HG02870 (cell line): ENCODE measurements at regions not wholly inside any gene's neighbourhood (a gene's known extent, or its start where the extent isn't known, plus 50 kb on each side); places are given as distances from the start of the nearest gene placed in this dataset.

Source experiments
- ATAC-seq: cut with Tn5 transposase; IDR thresholded peaks from one replicate; pipeline ENCODE4 v1.9.1; 2021; ENCODE audit warnings: mild to moderate bottlenecking, moderate library complexity; ENCODE audit not compliant: unreplicated experiment

DNA sequence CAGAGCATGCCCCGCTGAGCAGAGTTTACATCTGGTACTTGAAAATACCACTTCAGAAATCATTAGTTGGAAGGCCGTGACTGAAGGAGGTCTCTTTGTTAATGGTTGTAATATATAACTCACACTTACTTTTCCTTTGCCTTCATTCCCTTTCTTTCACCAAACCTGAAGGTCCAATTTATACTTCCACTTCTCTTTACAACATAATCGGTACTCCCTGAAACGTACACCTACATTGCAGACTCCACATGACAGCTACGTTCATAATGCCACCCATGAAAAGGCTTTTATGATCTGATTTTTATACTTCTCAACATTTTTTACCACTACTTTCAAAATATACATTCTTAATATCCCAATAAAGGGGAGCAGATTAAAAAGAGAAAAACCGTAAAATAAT, 298.7 kb downstream of the C4orf33 start:
- no peak for ATAC-seq

DNA sequence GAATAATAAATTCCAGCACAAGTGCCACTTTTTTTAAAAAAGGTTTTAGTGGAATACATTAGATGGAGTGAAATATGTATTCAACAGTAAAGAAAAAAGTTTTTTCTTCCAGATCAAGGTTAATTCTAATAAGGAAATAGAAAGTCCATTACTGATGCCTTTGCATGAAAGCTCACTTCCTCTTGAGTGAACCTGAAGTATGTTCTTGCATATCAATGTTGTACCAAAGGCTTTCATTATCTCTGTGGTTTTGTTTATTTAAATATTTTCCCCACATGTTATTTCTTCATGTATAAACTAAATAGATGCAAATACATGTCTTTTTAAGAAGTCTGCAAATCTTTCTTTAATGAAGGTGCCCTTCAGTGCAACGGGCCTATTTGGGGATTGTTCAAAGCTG, 307.9 kb downstream of the C4orf33 start:
- ATAC-seq: no peak

GRCh38 chr4:129410115-129410514, 314.2 kb downstream of the C4orf33 start:
- no peak for ATAC-seq

DNA sequence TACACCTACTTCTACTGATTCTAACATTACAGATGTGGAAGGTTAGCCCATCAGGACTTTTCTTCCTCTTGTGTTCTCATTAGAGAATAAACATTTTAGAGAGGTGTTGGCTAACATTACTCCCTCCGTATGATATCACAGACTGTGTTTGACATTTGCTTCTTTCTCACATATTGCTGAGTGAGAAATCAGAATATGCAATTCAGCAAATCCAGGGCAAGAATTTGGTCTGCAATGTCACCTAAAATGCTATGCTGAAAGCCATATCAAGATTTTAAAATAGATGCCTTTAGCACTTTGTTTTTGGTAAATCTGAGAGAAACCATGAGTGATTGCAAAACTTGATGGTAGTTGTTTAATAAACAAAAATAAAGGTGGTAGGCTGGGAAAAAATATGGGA, 319.1 kb downstream of the C4orf33 start:
- ATAC-seq: no peak

DNA sequence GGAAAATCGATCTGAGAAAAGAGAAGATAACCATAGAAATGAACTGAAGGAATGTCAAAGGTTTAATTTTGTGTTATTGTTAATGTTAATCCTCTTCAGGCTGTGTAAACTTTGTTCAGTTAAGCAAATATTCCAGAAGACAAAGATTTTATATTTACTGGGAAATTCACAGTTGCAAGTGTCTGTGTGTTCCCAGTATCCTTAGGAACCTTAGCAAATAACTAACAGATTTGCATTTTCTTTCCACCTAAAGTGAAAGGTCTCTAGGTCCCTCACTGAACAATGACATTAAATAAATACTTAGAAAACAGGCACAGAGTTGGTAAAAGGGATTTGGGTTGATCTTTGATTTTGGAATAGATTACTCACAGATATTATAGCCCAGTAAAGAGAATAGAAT, 324.7 kb downstream of the C4orf33 start:
- no peak for ATAC-seq

GRCh38 chr4:129422277-129422676, 326.3 kb downstream of the C4orf33 start:
- no peak for ATAC-seq

DNA sequence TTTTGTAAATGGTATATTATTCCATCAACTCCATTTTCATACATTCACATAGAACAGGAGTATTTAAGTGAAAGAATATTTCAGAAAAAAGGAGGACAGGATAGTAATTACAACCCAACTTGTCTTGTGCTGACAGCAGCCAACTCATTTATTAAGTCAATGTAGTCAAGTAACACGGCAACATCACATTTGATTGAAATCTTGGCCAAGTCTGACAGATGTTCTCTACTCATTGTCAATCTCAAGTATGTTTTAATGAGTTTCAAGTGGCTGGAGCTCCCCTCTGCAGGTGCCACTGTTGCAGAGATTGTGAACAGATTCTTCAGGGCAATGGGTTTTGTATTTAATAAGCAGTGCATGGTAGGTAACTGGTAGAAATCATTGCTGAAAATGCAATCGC, 332.5 kb downstream of the C4orf33 start:
- ATAC-seq: no peak

DNA sequence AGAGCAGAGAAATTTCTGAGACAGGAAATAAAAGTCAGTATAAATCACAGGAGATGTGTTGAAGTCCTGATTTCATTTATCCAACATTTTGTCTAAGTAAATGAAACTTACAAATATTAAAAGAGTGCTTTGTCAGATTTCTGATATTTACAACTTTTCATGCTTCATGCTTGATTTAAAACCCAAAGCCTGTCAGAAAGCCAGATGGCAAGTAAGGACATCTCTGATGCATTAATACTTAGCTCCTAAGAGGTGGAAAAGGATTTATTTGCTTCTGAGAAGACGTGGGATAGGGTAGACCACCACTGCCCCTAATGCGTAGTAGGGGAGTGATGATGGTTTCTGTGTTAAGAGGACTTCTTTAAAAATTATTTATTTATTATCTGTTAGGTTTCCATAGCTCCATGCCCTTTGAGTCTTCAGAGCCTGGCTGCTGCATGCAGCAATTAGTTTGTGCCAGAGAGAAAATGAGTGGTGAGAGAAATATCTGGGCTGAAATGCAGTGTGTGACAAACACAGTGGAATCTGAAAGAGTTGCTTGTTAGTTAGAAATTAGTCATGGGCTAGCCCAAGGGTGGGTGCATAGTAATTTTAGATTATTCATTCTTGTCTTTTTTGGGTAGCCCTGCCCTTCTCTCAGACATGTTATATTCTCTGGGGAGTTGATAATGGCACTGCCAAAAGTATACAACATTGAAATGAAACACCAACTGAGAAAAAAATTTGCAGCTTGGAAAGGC, 333.8 kb downstream of the C4orf33 start:
- ATAC-seq: no peak

GRCh38 chr4:129437347-129437746, 341.4 kb downstream of the C4orf33 start:
- ATAC-seq: no peak

DNA sequence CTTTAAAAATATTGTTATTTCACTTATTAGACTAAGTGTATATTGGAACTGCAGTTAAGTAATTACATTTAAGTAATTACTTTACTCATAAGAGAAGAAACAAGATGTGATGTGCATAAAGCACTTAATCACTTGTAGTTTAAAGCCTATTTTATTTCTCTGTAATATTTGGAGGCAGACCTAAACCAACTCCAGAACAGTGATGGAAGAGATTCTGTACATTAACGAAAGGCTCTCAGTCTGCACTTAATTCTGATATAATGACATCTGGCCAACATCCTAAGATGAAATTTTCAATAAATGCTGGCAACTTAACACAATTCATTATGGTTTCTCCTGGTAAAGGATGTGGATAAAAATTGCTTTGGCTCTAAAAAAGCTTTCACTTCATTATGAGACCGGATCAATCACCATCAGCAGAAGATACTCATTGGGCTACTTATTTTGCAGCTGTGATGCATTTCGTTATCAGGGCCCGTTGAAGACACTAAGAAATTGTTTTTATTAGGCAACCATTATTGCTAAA, 342.6 kb downstream of the C4orf33 start:
- no peak for ATAC-seq

GRCh38 chr4:129446074-129446473, 350.1 kb downstream of the C4orf33 start:
- ATAC-seq: no peak

GRCh38 chr4:129453524-129454200, 357.7 kb downstream of the C4orf33 start:
- no peak for ATAC-seq

- no peak for ATAC-seq
Measured at GRCh38 chr4:129455482-129455881, 359.5 kb downstream of the C4orf33 start.

DNA sequence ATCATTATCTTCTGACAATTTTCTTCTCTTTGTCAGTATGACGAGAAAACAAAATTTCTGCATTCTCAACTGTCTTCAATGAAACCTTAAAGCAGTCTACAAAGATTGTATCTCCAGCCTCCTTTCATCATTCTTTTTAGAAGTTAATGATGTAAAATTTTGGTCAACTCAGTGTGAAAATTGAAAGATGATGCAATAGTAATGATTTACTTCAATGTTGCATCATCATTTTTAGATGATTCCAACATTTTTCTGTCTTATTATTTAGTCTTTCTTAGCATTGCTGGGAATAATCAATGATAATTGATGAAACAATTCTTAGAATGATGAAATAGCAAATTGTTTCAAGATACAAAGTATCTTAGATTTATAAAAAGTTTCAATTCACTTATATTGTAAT, 372.7 kb downstream of the C4orf33 start:
- no peak for ATAC-seq

GRCh38 chr4:129474698-129475097, 378.7 kb downstream of the C4orf33 start:
- ATAC-seq: no peak

DNA sequence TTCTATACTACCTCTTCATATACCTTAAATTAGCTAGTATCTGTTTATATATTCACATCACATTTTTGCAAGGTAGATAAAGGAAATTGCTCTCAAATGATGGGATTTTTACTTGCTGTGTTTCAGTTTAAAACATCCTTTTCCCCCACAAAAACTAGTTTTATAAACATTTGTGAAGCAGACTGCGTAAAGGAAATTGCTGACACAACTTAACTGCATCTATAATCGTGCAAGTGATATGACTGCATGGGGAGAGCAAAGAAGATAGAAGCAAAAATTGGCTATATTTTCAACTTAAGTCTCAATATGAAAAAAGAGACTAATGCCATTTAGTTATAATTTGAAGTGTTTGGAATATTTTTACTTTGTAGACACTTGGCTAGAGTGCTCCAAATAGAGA, 385.2 kb downstream of the C4orf33 start:
- ATAC-seq: no peak

DNA sequence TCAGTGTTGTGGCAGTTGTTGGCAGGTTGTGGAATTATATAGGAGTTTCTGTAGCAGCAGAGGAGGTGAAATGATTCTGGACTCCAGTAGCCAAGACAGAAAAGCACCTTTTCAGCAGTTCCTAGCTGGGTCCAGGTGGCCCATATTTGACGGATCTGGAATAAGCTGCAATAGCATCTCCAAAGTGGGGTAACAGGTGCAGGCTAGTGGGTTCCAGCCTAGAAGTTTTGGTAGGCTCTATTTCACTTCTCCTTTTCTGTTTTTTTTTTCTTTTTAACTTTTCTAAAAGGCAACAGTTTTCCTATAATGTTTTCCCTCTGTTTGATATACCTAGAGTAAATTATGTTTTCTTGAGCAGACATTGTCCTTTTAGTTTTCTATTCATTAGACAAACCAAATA, 392.5 kb downstream of the C4orf33 start:
- no peak for ATAC-seq

- no peak for ATAC-seq
Measured at GRCh38 chr4:129490516-129490915, 394.6 kb downstream of the C4orf33 start.

GRCh38 chr4:129498626-129499025, 402.7 kb downstream of the C4orf33 start:
- no peak for ATAC-seq

- ATAC-seq: no peak
Measured at GRCh38 chr4:129514852-129515251, 418.9 kb downstream of the C4orf33 start.

DNA sequence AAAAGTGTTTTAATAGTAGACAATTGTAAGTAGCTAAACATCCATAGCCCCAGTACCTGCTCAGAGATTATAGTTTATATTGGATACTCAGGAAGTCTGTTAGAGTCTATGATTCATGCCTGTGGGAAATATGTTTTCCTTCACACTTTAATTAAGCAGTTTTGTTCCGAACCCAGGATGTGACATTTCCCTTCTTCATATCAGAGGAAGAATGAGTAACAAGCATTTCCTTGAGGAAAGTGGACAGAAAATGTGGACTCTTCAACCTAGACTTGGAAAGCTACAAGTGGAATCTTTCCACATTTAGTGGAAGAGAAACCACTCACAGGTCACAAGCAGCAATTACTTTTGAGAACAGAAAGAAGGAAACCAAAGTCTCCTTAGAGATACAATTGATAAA, 419.4 kb downstream of the C4orf33 start:
- no peak for ATAC-seq

GRCh38 chr4:129526812-129527211, 430.9 kb downstream of the C4orf33 start:
- no peak for ATAC-seq
